ENCODE measurements at regions not wholly inside any gene's neighbourhood (a gene's known extent, or its start where the extent isn't known, plus 50 kb on each side); places are given as distances from the start of the nearest gene placed in this dataset.

DNA sequence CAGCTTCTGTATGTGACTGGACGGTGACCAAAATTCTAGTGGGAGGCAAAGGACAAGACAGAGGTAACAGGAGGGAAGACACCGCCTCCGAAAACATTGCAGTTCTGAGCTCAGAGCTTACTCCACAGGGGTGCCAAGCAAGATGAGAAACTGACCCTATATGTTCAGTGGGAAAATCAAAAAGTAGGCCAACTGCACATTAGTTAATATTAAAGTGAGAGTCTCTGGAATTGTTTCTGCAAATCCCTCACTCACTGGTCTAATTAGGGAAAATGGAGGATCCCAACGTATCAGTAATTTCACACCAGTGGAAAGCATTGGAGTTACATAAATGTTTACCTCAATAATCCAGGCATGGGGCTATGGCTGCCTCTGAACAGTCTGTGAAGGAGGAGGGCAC, 313.3 kb upstream of the KCNH8 start:
- no peak for DNase-seq (ENCODE audit: low read depth in 1 of 2, low spot score in 1 of 2)

DNA sequence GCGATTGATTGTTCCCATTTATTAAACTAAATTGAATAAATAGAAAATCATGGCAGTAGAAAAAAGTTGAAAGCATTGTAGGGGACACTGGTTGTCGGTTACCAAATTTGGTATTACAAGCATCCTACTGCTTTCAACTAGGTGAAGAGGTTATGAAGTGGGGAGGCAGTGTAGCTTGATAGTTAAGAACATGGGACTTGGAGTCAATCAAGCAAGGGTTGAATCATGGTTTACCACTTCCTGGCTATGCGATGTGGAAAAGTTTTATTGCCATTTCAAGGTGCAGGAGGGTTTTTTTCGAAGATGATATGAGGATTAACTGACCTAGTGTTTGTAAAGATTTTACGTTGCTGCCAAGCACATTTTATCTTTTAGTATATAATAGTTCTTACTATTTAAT, 318.2 kb upstream of the KCNH8 start:
- no peak for DNase-seq (ENCODE audit: low read depth in 1 of 2, low spot score in 1 of 2)

- DNase-seq (ENCODE audit: low read depth in 1 of 2, low spot score in 1 of 2) = no peak
Observed at GRCh38 chr3:18828637-18829036, 319.7 kb upstream of the KCNH8 start.

DNA sequence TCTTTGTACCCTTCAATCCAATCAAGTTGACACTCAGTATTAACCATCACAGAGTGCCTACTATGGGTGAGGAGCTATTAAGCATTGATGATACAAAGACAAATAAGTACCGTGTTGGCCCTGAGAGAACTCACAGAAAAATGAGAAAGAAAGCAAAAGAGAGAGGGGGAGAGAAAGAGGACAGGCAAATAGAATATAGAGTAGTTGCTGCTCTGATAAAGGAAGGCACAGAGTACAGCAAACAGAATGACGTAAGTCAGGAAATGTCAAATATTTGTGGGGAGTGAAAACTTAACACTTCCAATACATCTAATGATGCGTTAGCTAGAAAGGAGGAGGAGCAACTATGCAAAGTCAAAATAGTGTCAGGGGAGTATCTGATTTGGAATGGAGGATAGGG, 320.6 kb upstream of the KCNH8 start:
- DNase-seq (ENCODE audit: low read depth in 1 of 2, low spot score in 1 of 2) = no peak

GRCh38 chr3:18825665-18826064, 322.6 kb upstream of the KCNH8 start:
- no peak for DNase-seq (ENCODE audit: low read depth in 1 of 2, low spot score in 1 of 2)

GRCh38 chr3:18813300-18813699, 335.0 kb upstream of the KCNH8 start:
- no peak for DNase-seq (ENCODE audit: low read depth in 1 of 2, low spot score in 1 of 2)

GRCh38 chr3:18812316-18812715, 336.0 kb upstream of the KCNH8 start:
- DNase-seq (ENCODE audit: low read depth in 1 of 2, low spot score in 1 of 2) = no peak

GRCh38 chr3:18810306-18810661, 338.0 kb upstream of the KCNH8 start:
- DNase-seq (ENCODE audit: low read depth in 1 of 2, low spot score in 1 of 2) = no peak

DNA sequence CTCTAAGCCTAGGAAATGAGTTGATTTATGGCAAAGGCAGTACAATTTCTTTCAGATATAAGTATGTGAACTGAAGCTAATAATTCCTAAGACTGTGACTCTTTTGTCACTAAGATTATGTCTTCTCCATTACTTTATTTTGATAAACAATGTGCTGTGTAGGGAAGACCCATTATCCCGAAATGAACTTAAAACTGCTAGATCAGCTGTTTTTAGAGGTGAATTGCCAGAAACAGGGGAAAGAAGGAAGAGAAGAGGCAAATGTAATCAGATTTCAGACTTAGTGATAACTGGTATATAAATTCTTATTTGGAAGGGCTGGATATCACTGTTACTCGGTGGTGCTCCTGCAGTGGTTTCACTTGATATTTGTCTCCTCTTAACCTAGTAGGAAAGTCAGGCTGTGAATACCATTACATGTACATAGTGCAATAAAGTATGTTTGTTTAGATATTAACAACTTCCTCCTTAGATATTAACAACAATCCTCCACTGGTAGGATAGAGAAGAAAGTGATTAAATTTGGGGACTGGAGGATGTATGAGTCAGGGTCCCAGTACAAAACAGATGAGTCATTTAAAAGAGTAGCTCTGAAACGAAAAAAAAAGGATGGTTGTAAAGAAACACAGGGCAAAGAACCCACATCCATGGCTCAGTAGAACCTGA, 338.5 kb upstream of the KCNH8 start:
- no peak for DNase-seq (ENCODE audit: low read depth in 1 of 2, low spot score in 1 of 2)

GRCh38 chr3:18808429-18808828, 339.9 kb upstream of the KCNH8 start:
- DNase-seq (ENCODE audit: low read depth in 1 of 2, low spot score in 1 of 2) = no peak

DNA sequence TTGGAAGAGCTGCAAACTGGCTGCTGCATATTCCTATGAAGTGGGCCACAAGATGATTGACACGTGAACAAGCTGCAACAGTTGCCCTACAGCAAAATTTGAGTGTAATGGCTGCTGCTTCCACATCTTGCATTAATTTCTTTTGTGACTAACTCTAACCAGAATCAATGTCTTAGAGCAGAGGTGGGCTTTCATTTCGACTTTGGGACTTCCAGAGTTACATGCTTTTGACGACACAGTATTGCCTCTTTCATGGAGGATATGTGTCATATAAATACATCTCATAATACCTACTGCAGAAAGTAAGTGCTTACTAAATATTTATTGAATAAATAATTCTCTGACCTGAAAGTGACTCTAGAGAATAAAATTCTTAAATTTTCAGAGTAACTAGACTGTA, 340.7 kb upstream of the KCNH8 start:
- no peak for DNase-seq (ENCODE audit: low read depth in 1 of 2, low spot score in 1 of 2)

DNA sequence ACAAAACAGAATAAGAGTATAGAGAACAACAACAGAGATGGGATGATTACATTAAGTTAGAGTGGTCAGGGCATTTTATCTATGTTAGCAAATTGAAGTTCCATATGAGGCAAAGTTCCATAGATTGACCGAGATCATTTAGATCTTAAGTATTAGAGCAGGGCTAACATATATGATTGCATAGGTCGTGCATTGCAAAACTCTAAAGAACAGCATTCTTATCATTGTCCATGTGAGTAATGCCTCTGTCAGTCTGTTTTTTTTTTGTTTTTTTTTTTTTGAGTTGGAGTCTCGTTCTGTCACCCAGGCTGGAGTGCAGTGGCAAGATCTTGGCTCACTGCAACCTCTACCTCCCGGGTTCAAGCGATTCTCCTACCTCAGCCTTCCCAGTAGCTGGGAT, 341.7 kb upstream of the KCNH8 start:
- no peak for DNase-seq (ENCODE audit: low read depth in 1 of 2, low spot score in 1 of 2)

- DNase-seq (ENCODE audit: low read depth in 1 of 2, low spot score in 1 of 2) = no peak
Observed at GRCh38 chr3:18797378-18797777, 350.9 kb upstream of the KCNH8 start.

DNA sequence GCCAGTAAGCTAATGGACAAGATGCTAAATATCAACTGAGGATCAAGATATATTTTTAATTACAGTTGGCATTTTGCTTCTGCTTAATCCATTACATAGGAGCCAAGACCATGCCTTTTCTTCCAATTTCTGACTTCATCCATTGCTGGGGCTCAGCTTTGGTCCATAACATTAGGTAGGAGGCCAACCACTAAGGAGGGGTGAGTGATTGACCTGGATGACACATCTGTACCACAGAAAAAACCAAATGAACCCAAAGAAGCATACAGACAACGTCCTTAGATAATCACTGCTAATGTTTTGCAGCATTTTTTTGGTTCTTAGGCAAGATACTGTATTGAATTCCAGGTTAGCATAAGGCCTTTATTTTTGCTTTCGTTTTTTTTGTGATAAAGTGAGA, 353.2 kb upstream of the KCNH8 start:
- no peak for DNase-seq (ENCODE audit: low read depth in 1 of 2, low spot score in 1 of 2)

- DNase-seq (ENCODE audit: low read depth in 1 of 2, low spot score in 1 of 2) = no peak
Observed at GRCh38 chr3:18791752-18792151, 356.6 kb upstream of the KCNH8 start.

- DNase-seq (ENCODE audit: low read depth in 1 of 2, low spot score in 1 of 2) = no peak
Observed at GRCh38 chr3:18791182-18791581, 357.1 kb upstream of the KCNH8 start.

DNA sequence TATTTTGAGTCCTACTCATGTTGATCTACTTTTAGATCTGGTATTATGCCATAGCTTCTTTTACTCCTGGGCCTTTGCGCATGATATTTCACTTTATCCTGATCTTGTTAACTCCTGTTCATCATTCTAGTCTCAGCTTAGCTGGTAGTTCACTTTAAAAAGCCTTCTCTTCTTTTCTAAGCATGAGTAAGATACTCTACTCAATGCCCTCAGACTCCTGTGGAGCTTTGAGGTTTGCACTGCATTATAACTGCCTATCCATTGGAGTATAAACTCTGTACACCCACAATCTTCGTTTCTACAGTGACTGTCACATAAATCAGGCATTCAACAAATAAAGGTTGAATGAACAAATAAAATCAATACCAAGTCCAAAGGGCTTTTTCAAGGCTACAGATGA, 357.9 kb upstream of the KCNH8 start:
- no peak for DNase-seq (ENCODE audit: low read depth in 1 of 2, low spot score in 1 of 2)

DNA sequence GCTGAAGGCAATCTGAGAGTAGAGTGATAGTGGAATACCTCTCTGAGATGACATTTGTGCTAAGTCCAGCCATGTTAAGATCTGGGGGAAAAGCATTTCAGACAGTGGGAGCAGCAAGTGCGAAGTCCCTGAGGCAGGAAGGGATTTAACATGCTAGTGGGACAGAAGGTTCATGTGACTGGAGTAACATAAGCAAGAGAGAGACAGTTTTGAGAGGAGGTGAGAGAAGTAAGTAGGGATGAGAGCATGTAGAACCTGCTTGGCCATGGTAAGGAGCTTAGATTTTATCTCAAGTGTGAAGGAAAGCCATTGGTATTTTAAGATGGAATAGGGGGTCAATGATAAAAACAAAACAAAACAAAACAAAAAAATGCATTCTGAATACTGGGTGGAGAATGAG, 358.6 kb upstream of the KCNH8 start:
- DNase-seq (ENCODE audit: low read depth in 1 of 2, low spot score in 1 of 2) = no peak

GRCh38 chr3:18787441-18787840, 360.9 kb upstream of the KCNH8 start:
- no peak for DNase-seq (ENCODE audit: low read depth in 1 of 2, low spot score in 1 of 2)

- DNase-seq (ENCODE audit: low read depth in 1 of 2, low spot score in 1 of 2) = no peak
Observed at GRCh38 chr3:18786650-18787323, 361.5 kb upstream of the KCNH8 start.

DNA sequence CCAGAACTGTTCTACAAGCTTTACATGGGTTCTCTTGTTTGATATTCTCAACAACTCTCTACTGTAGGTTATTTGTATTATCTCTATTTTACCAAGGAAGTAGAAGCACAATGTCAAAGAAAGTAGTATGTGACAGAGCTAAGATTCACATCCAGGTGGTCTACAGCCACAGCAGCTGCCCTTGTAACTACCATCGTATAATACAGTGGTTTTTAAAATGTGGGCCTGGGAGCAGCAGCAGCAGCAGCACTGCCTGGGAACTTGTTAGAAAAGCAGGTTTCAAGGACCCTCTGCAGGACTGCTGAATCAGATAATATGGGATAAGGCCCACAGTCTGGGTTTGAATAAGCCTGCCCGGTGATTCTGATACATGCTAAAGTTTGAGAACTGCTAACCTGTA, 357.1 kb upstream of the SATB1 start:
- DNase-seq (ENCODE audit: low read depth in 1 of 2, low spot score in 1 of 2) = no peak

DNA sequence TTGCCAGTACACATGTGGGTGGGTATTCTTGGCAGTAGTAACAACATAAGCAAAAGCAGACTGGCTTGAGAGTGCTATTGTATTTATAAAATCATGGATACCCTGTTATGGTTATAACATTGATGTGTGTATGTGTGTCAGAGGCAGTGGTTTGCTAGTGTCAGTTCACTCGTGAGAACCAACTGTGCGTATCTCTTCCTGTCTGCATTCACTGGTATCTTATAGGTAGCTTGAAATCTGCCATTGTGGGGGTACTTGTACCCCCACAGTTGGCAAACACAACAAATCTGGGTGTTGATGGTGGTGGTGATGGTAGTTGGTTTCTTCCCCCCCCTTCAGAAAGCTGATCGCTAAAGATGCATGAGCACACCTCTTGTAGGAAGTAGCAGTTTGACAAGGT, 355.8 kb upstream of the SATB1 start:
- DNase-seq (ENCODE audit: low read depth in 1 of 2, low spot score in 1 of 2) = no peak

DNA sequence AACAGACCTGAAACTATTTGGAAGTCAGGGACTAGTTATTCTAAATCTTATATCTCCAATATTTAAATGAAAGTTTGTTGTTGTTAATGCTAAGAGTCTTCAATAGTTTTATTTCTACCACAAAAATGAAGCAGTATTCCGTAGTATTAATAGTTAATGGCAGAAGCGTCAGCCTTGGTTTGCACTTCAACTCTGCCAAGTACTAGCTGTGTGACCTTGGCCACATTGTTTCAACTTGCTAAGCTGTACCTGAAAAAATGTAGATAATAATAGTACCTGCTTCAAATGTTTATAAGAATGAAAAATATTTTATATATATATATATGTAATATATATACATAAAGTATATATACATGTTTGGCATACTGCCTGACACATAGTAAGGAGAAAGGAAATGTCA, 354.6 kb upstream of the SATB1 start:
- DNase-seq (ENCODE audit: low read depth in 1 of 2, low spot score in 1 of 2) = no peak

All from activated CD4-positive, alpha-beta T cell treated with anti-CD3 and anti-CD28 coated beads, Interleukin-2, amount 50 U/mL, for 24 hours (primary cell).